ENCODE measurements at regions not wholly inside any gene's neighbourhood (a gene's known extent, or its start where the extent isn't known, plus 50 kb on each side); places are given as distances from the start of the nearest gene placed in this dataset.

GRCh38 chr9:118554987-118555386, 814.2 kb downstream of the BRINP1 start:
- TF ChIP-seq CTCF (IDR thresholded peaks at IDR 0.05; ENCODE audit: low read depth, low read length) = no peak
- TF ChIP-seq, protein P1, sequence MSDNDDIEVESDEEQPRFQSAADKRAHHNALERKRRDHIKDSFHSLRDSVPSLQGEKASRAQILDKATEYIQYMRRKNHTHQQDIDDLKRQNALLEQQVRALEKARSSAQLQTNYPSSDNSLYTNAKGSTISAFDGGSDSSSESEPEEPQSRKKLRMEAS (IDR thresholded peaks at IDR 0.05; ENCODE audit: low read depth, low read length) = no peak
